Stimulated activated CD4-positive, alpha-beta T cell treated with anti-CD3 and anti-CD28 coated beads, Interleukin-4, amount 100 ng/mL, for 24 hours (primary cell): ENCODE measurements at regions not wholly inside any gene's neighbourhood (a gene's known extent, or its start where the extent isn't known, plus 50 kb on each side); places are given as distances from the start of the nearest gene placed in this dataset.

ENCODE experiments used
- DNase-seq: peaks from one replicate; pipeline ENCODE4 v3.0.0-alpha.2; 2020

GRCh38 chr2:147709655-147710054, 135.2 kb upstream of the ACVR2A start:
- no peak for DNase-seq

DNA sequence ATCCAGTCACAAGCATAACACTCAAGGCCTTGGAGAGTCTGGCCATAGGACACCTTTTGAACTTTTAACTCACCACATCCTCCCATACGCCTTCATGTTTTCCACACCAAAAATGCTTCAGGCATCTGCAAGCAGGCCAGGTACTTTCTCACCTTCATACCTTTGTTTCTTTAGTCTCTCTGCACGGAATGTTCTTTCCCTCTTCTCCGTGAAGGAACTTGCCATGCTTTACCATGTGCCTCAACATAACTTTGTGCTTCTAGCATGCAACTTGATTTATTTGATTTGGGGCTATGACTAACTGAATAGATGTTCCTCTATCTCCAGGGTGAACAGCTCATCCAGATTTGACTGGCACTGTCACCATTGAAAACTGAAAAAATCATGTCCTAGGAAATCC, 141.7 kb upstream of the ACVR2A start:
- DNase-seq: no peak

DNA sequence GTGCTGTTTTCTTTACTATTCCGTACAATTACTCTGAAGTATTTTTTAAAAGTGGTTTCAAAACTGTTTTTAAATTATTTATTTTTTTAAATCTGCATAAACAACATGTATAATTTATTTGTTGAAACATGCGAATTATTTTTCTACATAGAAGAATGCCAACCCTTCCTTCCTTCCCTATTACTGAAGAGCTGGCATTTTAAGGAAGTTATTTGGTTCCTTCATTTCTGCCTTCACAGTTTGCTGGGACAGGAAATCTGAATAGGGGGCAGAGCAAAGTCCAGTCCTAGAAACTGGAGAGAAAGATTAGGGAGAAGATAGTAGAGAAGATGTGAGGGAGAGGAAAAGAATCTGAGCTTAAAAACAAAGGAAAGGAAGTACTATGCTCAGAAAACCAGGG, 146.7 kb upstream of the ACVR2A start:
- DNase-seq: no peak

- no peak for DNase-seq
These were observed 148.4 kb upstream of the ACVR2A start for GRCh38 chr2:147696426-147696825.

DNA sequence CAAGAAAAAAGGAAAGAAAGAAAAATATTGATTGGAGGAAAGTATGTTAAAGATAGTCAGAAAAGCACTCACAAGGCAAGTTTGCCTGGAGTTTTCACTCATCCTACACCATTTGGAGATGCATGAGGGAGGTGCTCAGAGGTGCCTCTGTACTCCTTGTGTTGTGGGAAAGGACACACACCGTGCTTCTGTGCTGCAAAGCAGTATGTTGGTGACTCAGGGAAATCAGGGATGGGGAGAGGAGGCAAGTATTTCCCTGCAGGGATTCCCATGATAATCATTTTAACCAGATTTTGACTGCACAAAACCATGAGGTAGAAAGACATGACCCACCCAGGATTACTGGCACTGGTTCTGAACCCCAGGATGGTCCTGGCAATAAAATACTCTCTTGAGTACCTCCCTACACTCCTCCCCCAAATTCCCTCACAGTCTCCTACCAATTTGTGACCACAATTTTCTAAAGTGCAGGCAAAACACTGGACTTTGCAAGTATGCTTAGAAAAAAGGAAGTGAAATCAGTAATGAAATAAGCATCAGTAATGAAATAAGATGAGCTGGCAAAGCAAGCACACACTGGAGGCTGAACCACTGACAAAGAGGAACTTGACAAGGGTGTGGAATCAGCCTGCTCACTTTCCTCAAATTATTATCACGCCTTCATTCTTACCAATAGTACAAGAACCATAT, 155.5 kb upstream of the ACVR2A start:
- DNase-seq: no peak

GRCh38 chr2:147688242-147688641, 156.6 kb upstream of the ACVR2A start:
- no peak for DNase-seq

DNA sequence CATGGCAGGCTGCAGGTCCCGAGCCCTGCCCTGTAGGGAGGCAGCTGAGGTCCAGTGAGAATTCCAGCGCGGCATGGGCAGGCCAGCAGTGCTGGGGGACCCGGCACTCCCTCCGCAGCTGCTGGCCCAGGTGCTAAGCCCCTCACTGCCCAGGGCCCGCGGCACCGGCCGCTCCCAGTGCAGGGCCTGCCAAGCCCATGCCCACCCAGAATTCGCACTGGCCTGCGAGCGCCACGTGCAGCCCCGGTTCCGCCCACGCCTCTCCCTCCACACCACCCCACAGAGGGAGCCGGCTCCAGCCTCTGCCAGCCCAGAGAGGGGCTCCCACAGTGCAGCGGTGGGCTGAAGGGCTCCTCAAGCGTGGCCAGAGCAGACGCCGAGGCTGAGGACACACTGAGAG, 158.5 kb upstream of the ACVR2A start:
- DNase-seq: no peak

DNA sequence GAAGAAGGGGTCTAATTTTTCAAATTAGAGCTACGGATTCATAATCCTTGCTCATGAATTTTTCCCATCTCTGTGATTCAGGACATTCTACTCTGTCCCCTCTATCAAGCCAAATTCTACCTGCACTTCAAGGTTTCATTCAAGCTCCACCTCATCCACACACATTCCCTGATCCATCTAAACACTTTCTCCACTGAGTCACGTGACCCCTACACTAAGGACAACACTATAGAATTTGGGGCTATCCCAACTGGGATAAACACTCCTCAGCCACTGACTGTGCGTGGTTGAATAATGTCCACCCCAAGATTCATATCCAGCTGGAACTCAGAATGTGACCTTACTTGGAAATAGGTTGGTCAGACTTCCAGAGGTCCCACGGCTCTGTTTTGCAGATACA, 159.9 kb upstream of the ACVR2A start:
- DNase-seq: no peak

DNA sequence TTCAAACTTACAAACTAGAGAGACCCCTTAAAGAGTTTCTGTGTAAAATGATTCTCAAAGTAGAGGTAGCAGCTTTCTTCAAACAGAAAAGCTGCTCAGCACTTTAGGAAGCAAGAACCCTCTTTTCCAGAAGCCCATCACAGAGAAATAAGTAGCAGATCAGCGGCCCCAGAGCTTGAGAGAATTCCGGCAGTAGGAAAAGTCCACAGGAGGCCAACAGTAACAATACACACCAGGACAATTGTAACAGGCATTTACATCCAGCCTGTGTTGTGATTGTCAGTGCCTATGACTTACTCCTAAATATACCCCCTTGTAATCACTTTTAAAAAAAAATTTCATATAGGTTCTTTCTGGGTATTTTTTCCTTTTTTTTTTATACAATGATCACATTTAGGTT, 161.4 kb upstream of the ACVR2A start:
- no peak for DNase-seq

DNA sequence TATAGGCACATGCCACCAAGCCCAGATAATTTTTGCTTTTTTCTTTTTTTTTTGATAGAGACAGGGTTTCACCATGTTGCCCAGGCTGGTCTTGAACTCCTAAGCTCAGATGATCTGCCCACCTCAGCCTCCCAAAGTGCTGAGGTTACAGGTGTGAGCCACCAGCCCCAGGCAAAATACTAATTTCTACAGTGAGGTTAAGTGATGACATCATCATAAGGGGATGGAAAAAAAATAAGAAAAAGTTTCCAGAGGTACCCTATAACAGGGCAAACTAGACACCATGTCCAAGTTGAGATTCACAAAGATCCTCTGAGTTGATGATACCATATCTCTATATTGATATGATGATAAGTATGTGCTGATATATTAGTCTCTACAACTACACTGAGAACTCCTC, 163.7 kb upstream of the ACVR2A start:
- no peak for DNase-seq

GRCh38 chr2:147679955-147680531, 164.8 kb upstream of the ACVR2A start:
- no peak for DNase-seq

- DNase-seq: no peak
These were observed 165.5 kb upstream of the ACVR2A start for GRCh38 chr2:147679191-147679954.

DNA sequence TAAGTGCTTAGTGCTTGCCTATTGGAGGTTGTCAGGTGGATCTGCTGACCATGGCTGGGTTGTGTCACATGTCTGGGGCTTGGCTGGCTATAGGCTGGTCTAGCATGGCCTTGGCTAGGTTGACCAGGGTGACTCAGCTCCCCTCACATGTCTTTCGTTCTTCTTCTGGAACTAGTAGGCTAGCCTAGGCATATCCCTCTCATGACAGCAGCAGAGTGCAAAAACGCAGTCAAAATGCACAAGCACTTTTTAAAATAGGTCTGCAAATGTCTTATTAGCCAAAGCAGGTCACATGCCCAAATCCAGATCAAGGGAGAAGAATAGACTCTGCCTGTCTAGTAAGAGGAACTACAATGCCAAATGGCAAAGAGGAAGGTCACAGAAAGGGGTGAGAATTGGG, 179.7 kb upstream of the ACVR2A start:
- DNase-seq: no peak

DNA sequence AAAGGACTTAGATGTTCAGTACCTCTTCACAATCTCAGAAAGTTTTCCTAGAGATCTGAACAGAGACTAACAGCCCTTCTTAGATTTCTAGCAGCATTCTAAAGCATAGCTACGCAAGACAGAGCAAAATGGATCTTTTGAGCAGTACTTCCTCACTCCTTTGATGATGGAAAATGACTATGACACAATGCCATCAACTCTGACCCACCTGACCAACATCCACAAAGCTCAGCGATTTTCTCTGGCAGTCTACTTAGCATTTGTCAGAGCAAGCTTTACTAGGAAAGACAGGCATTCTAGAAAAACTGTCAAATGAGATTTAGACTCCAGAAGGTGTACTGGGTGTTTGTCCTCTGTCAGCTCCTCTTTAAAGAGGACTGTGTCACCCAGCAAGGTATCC, 180.9 kb upstream of the ACVR2A start:
- no peak for DNase-seq

- DNase-seq: peak; percentile 7
These were observed 181.5 kb upstream of the ACVR2A start for GRCh38 chr2:147663153-147663961.

- no peak for DNase-seq
These were observed 182.6 kb upstream of the ACVR2A start for GRCh38 chr2:147662221-147662620.

GRCh38 chr2:147660680-147661079, 184.1 kb upstream of the ACVR2A start:
- DNase-seq: no peak

DNA sequence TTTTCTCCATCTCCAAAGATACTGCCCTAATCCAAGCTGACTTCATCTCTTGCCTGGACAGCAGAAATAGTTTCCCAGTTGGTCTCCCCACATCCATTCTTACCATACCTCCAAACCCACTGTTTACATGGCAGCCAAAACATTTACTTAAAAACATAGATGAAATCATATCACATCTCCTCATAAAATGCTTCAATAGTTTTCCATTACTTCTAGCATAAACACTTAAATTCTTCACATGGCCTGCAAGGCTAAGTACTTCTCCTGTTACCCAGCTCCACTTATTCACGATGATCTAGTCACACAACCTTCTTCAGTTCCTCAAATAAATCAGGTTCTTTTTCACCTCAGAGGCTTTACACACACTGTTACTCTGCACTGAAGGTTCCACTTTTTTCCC, 185.8 kb upstream of the ACVR2A start:
- no peak for DNase-seq

GRCh38 chr2:147657086-147658000, 187.5 kb upstream of the ACVR2A start:
- DNase-seq: no peak

- no peak for DNase-seq
These were observed 194.8 kb upstream of the ACVR2A start for GRCh38 chr2:147649998-147650397.

DNA sequence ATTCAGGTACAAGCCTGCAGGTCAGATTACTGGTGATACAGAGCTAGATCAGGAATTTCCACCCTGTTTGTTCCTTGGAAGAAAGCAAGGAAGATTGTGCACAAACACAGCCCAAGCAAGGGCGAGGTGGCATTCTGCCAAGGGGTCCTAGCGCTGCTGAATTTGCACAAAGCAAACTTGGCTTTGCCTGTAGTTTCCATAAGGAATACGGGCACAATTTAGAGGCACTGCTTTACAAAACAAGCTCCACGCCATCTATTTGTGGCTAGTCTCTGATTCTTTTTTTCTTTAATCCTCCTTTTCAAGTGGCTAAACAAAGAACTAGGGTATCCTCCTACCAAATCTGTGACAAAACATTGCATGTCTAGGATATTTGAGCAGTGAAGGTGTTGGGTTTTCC, 195.5 kb upstream of the ACVR2A start:
- DNase-seq: no peak

DNA sequence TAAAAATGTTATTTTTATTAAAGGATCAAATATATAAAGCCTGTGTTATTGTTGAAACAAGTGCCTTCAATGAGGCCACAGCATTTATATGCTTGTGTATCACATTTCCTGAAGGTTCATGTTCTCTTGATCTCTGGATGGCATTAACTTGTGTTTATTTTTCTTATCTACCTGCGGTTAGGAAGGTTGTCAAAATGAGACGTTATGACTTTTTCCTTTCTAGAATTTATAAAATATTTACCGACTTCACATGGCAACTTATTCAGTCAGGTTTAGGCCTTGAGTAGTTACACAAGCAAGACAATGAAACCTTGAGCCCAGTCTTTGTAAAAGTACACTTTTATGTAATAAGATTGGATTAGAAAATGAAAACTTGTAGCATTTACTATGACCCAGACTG, 196.4 kb upstream of the ACVR2A start:
- DNase-seq: no peak
